ENCODE measurements at regions not wholly inside any gene's neighbourhood (a gene's known extent, or its start where the extent isn't known, plus 50 kb on each side); places are given as distances from the start of the nearest gene placed in this dataset.

GRCh38 chr17:34800661-34801060 lies 160.6 kb downstream of the CCT6B start:
- Histone ChIP-seq H4K20me1 (ENCODE audit: control insufficient read depth, extremely low read depth, insufficient read depth, low read length) (no peaks in the 10 kb centered on the region), H3K79me2 (ENCODE audit: control insufficient read depth, insufficient read depth, low read length) (no peaks in the 10 kb centered on the region), H3K4me3 (replicated peaks in 1 of 4; ENCODE audit: control extremely low read depth in 1 of 4, insufficient read depth in 1 of 4, low read depth in 3 of 4, low read length in 4 of 4) (no peak overlapping the region), H3K9ac (ENCODE audit: insufficient read depth, low read length) (no peak overlapping the region), H3K9me3 (ENCODE audit: control insufficient read depth, insufficient read depth, low read depth, low read length) (no peaks in the 10 kb centered on the region), H3K4me2 (ENCODE audit: extremely low read depth, insufficient read depth, low read length) (no peak overlapping the region), H3K27ac (ENCODE audit: insufficient read depth, low read length) (no peak overlapping the region), H3K36me3 (ENCODE audit: control insufficient read depth, insufficient read depth, low read length) (no peaks in the 10 kb centered on the region), H3K4me1 (ENCODE audit: control insufficient read depth, extremely low read depth, insufficient read depth, low read length) (no peaks in the 10 kb centered on the region), H3K27me3 (ENCODE audit: control insufficient read depth, insufficient read depth, low read length) (no peaks in the 10 kb centered on the region), H2AFZ (ENCODE audit: low read length) (no peak overlapping the region)
- no peak for DNase-seq (ENCODE audit: low read depth in 2 of 2)
- no peak for TF ChIP-seq EZH2 (IDR thresholded peaks at IDR 0.05; ENCODE audit: low read length, missing control alignments)
- no peak for TF ChIP-seq CTCF (conservative IDR thresholded peaks at IDR 0.05 in 1 of 2, IDR thresholded peaks at IDR 0.05 in 1 of 2; ENCODE audit: low read depth in 1 of 2, low read length in 2 of 2)

GRCh38 chr17:34799751-34800150 lies 161.5 kb downstream of the CCT6B start:
- H2AFZ ChIP-seq (ENCODE audit: low read length): no peak overlapping the region

GRCh38 chr17:34798581-34798980 lies 162.7 kb downstream of the CCT6B start:
- no peak overlapping the region for H3K4me2 ChIP-seq (ENCODE audit: extremely low read depth, insufficient read depth, low read length)
- no peaks in the 10 kb centered on the region for H3K27me3 ChIP-seq (ENCODE audit: control insufficient read depth, insufficient read depth, low read length)
- H3K9me3 ChIP-seq (ENCODE audit: control insufficient read depth, insufficient read depth, low read depth, low read length): no peaks in the 10 kb centered on the region
- H3K27ac ChIP-seq (ENCODE audit: insufficient read depth, low read length): no peak overlapping the region
- no peaks in the 10 kb centered on the region for H3K36me3 ChIP-seq (ENCODE audit: control insufficient read depth, insufficient read depth, low read length)
- DNase-seq (ENCODE audit: low read depth in 2 of 2): no peak
- no peaks in the 10 kb centered on the region for H3K4me1 ChIP-seq (ENCODE audit: control insufficient read depth, extremely low read depth, insufficient read depth, low read length)
- no peaks in the 10 kb centered on the region for H3K79me2 ChIP-seq (ENCODE audit: control insufficient read depth, insufficient read depth, low read length)
- no peaks in the 10 kb centered on the region for H4K20me1 ChIP-seq (ENCODE audit: control insufficient read depth, extremely low read depth, insufficient read depth, low read length)
- no peak overlapping the region for H3K9ac ChIP-seq (ENCODE audit: insufficient read depth, low read length)
- H3K4me3 ChIP-seq (replicated peaks in 1 of 4; ENCODE audit: control extremely low read depth in 1 of 4, insufficient read depth in 1 of 4, low read depth in 3 of 4, low read length in 4 of 4): no peak overlapping the region
- no peak overlapping the region for H2AFZ ChIP-seq (ENCODE audit: low read length)
- TF ChIP-seq EZH2 (IDR thresholded peaks at IDR 0.05; ENCODE audit: low read length, missing control alignments) (no peak), CTCF (conservative IDR thresholded peaks at IDR 0.05 in 1 of 2, IDR thresholded peaks at IDR 0.05 in 1 of 2; ENCODE audit: low read depth in 1 of 2, low read length in 2 of 2) (no peak)

More at GRCh38 chr17:34799751-34800150, 161.5 kb downstream of the CCT6B start:
- H3K9ac ChIP-seq (ENCODE audit: insufficient read depth, low read length): no peak overlapping the region
- H3K4me3 ChIP-seq (replicated peaks in 1 of 4; ENCODE audit: control extremely low read depth in 1 of 4, insufficient read depth in 1 of 4, low read depth in 3 of 4, low read length in 4 of 4): no peak overlapping the region
- TF ChIP-seq CTCF (conservative IDR thresholded peaks at IDR 0.05 in 1 of 2, IDR thresholded peaks at IDR 0.05 in 1 of 2; ENCODE audit: low read depth in 1 of 2, low read length in 2 of 2) (no peak), EZH2 (IDR thresholded peaks at IDR 0.05; ENCODE audit: low read length, missing control alignments) (no peak)
- no peaks in the 10 kb centered on the region for H3K79me2 ChIP-seq (ENCODE audit: control insufficient read depth, insufficient read depth, low read length)
- DNase-seq (ENCODE audit: low read depth in 2 of 2): no peak
- no peaks in the 10 kb centered on the region for H3K36me3 ChIP-seq (ENCODE audit: control insufficient read depth, insufficient read depth, low read length)
- H3K9me3 ChIP-seq (ENCODE audit: control insufficient read depth, insufficient read depth, low read depth, low read length): no peaks in the 10 kb centered on the region
- H3K27ac ChIP-seq (ENCODE audit: insufficient read depth, low read length): no peak overlapping the region
- H3K4me2 ChIP-seq (ENCODE audit: extremely low read depth, insufficient read depth, low read length): no peak overlapping the region
- no peaks in the 10 kb centered on the region for H3K4me1 ChIP-seq (ENCODE audit: control insufficient read depth, extremely low read depth, insufficient read depth, low read length)
- H4K20me1 ChIP-seq (ENCODE audit: control insufficient read depth, extremely low read depth, insufficient read depth, low read length): no peaks in the 10 kb centered on the region
- H3K27me3 ChIP-seq (ENCODE audit: control insufficient read depth, insufficient read depth, low read length): no peaks in the 10 kb centered on the region

Data from fibroblast of lung (primary cell).